HG03378 (cell line): ENCODE measurements at regions not wholly inside any gene's neighbourhood (a gene's known extent, or its start where the extent isn't known, plus 50 kb on each side); places are given as distances from the start of the nearest gene placed in this dataset.

Experiments
- ATAC-seq: cut with Tn5 transposase; IDR thresholded peaks from one replicate; pipeline ENCODE4 v1.9.1; 2021; ENCODE audit warnings: mild to moderate bottlenecking, moderate library complexity; ENCODE audit not compliant: unreplicated experiment

- ATAC-seq: no peak
Observed at GRCh38 chr7:124692425-124692824, 73.2 kb downstream of the GPR37 start.

GRCh38 chr7:124690840-124691239 lies 74.8 kb downstream of the GPR37 start:
- no peak for ATAC-seq

GRCh38 chr7:124689931-124690330 lies 75.7 kb downstream of the GPR37 start:
- ATAC-seq: no peak

DNA sequence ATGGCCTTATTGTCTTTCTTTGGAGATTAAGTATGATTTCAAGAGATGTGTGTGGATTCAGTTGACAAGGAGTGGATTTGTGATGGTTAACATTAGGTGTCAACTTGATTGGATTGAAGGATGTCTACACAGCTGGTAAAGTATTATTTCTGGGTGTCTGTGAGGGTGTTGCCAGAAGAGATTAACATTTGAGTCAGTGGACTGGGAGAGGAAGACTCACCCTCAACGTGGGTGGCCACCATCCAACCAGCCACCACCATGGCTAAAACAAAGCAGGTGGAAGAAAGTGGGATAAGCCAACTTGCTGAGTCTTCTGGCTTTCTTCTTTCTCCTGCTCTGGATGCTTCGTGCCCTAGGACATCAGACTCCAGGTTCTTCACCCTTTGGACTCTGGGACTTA lies 76.1 kb downstream of the GPR37 start:
- ATAC-seq: no peak

GRCh38 chr7:124688991-124689390 lies 76.6 kb downstream of the GPR37 start:
- no peak for ATAC-seq

GRCh38 chr7:124686543-124687171 lies 78.9 kb downstream of the GPR37 start:
- no peak for ATAC-seq

- ATAC-seq: no peak
Observed at GRCh38 chr7:124681946-124682345, 83.6 kb downstream of the GPR37 start.

- no peak for ATAC-seq
Observed at GRCh38 chr7:124680304-124680703, 85.3 kb downstream of the GPR37 start.

GRCh38 chr7:124679586-124680225 lies 85.9 kb downstream of the GPR37 start:
- no peak for ATAC-seq

DNA sequence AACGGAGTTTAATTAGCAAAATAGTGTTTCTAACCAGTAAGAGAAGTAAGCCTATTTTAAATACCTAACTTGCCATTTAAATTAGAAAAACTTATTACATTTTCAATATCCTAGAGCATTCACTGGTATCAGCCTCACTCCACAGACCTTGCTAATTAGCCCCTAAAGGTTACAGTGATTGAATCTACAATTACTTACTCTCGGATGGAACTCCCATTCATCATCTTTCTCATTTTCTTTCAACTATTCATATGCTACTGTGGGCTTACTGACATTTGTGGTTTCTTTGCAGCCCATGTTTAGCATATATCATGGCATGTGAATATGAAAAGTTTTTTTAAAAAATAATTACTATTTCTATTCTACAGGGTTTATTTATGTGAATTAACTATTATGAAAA lies 86.4 kb downstream of the GPR37 start:
- no peak for ATAC-seq

GRCh38 chr7:124674451-124674850 lies 91.1 kb downstream of the GPR37 start:
- ATAC-seq: no peak

DNA sequence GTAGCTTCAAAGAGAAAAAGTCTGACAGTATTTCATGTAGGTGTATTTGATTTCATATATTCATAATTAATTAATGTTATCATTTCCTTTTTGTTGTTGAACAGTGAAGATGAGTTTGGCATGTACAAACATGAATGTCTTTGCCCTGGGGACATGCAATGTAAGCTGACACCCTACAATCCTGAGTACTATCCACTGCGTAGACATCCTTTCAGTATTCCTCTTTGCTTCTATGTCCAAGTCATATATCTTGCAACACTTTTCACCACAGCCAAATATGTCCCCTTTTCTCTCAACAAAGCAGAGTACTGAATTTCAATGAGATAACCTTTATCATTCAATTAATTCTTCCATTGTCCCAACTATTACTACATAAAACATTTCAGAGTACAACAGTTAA lies 93.6 kb downstream of the GPR37 start:
- no peak for ATAC-seq

DNA sequence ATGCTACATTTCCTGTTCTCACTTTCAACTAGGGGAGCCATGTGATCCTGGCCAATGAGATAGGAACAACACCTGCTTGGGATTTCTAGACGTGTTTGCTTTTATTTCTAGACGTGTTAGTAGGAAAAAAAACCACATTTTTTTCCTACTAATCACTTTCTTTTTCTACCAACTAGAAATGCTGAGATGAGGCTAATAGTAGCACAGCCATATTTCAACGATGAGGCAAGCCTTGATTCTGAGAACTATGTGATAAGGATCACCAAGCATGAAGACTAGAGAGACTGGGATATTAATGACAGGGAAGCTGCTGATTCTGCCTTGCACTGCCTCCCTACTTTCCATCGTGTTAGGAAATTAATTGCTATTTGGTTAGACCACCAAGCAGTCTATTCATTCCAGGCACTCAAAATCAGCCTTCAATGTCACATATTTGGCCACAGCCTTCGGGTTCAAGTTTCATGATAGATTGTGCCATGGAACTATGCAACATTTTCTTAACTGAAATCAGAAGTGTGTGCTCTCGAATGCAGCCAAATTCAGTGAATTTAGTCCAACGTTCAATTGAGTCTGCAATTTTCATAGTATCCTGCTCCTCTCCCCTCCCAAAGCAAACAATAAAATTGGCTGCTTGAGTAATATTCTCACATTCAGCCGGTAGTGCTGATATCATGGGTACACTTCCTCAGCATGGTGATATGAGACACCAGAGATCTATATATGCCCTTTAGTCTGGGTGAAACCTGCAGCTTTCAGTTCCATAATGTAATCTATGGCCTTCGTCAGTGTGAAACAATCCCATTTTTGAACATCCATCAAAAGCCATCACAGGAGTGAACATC lies 98.1 kb downstream of the GPR37 start:
- ATAC-seq: no peak

- ATAC-seq: no peak
Observed at GRCh38 chr7:124662937-124663336, 102.7 kb downstream of the GPR37 start.

GRCh38 chr7:124662372-124662771 lies 103.2 kb downstream of the GPR37 start:
- no peak for ATAC-seq

DNA sequence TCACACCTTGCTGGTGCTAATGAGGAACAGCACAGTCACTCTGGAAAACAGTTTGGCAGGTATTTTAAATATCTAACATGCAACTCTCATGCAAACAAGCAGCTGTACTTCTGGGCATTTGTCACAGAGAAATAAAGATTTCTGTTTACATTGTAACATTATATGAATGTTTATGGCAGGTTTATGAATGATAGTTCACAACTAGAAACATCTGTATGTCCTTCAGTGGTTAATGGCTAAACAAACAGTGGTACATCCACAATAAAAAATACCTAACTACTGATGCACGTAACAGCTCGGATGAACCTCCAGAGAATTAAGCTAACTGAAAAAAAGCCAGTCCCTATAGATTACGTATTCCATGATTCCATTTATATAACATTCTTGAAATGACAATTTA lies 109.6 kb downstream of the GPR37 start:
- no peak for ATAC-seq

GRCh38 chr7:124652237-124652636 lies 113.4 kb downstream of the GPR37 start:
- ATAC-seq: no peak

DNA sequence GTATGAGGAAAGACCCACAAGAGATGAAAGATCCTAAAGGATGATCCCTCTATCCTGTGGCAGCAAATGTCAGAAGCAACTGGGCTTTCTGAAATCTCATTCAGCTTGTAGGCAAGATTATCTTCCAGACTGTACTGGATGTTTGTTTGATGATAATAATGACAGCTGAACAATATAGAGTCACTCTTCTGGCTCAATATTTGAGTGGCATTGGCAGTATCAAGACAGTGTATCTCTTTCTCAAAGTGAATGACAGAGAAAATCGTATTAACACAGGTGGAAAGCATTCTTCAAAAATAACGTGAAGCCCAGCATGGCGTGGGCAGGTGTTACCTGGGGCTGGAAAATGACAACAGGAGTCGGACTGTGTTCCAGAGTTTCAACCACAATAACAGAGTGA lies 114.5 kb downstream of the GPR37 start:
- ATAC-seq: no peak

GRCh38 chr7:124649397-124650014 lies 116.1 kb downstream of the GPR37 start:
- ATAC-seq: no peak

DNA sequence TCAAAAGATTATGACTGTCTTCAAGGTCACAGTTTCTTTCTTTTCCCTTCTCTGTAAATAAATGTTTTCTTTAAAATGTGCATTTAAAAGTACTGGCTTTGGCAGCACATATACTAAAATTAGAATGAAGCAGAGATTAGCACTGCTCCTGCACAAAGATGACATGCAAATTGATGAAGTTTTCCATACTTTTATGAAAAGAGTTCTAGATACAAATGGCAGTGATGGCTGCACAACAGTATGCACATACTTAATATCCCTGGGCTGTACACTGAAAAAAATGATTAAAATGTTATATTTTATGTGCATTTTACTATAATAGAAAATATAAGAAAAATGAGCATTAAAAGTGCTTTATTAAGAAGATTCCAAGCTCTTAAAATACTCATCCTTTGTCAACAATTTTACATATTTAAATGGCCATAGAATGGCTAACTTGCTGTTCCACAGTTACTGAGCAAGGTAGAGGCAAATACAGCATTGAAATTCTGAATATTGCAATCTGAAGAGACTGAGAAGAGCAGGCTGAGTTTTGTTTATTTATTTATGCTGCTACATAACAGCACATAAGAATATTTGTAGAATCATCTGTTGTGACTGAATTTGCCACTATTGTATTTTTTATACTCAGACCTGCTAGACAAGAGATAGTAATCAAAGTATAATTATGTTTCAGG lies 117.8 kb downstream of the GPR37 start:
- ATAC-seq: no peak

- no peak for ATAC-seq
Observed at GRCh38 chr7:124645704-124646103, 119.9 kb downstream of the GPR37 start.
